HepG2 (cell line): ENCODE measurements at regions not wholly inside any gene's neighbourhood (a gene's known extent, or its start where the extent isn't known, plus 50 kb on each side); places are given as distances from the start of the nearest gene placed in this dataset.

ENCODE experiments used
- ATAC-seq: fragments of 200-7000 bp; cut with Tn5 transposase; 3 replicates; pipeline ENCODE4 v1.9.1; 2020; ENCODE audit warnings: mild to moderate bottlenecking, moderate library complexity
- BruUV-seq: library from RNA; stranded (reverse); fragments of 400-500 nt; replicated peaks from 2 replicates; lab custom pipeline; 2021; lab: Mats Ljungman, UMichigan
- CTCF ChIA-PET: fragments of 300-600 bp; formaldehyde crosslinking; extraction: SDS; loops from one replicate; lab custom pipeline; 2021; ENCODE audit warnings: low total read pairs, inconsistent platforms, low intra/inter-chr PET ratio; lab: Yijun Ruan, JAX
- POLR2A ChIA-PET: fragments of 350-600 bp; sonication (Branson Sonifier 250); formaldehyde crosslinking; loops from one replicate; lab custom pipeline; 2020; ENCODE audit warnings: antibody characterized with exemption, inconsistent platforms; lab: Yijun Ruan, JAX
- DNase-seq: peaks from one replicate; pipeline ENCODE4 v3.0.0-alpha.2; 2015; ENCODE audit warnings: low spot score
- FAIRE-seq: peaks from 3 replicates; lab custom pipeline; 2011; peaks lifted over from hg19 to GRCh38; lab: Jason Lieb, UNC
- H2AFZ ChIP-seq: one replicate; pipeline ENCODE4 v1.6.1; 2011; ENCODE audit warnings: low read length, inconsistent platforms
- H3K27ac ChIP-seq: fragments of 300-600 bp; 3 replicates; pipeline ENCODE4 v1.8.0; 2011; ENCODE audit warnings: mixed run types, mild to moderate bottlenecking, mixed read lengths, low read length, inconsistent platforms; ENCODE audit not compliant: insufficient read depth; ENCODE audit errors: extremely low read length
- H3K27me3 ChIP-seq, 2 experiments: fragments of 200-600 bp in 1 of 2; 2 replicates in 1 of 2; 3 replicates in 1 of 2; pipeline versions ENCODE4 v1.6.0 to v1.8.0; 2011; ENCODE audit warnings: low read length in 2 of 2, mild to moderate bottlenecking in 2 of 2, moderate library complexity in 2 of 2, inconsistent platforms in 1 of 2; ENCODE audit not compliant: insufficient read depth in 2 of 2, control insufficient read depth in 1 of 2
- H3K36me3 ChIP-seq, 2 experiments: fragments of 200-600 bp in 1 of 2; replicated peaks in 1 of 2; 2 replicates in 1 of 2; 3 replicates in 1 of 2; pipeline versions ENCODE4 v1.5.1 to v1.8.0; 2011; ENCODE audit warnings: low read length in 2 of 2, inconsistent platforms in 1 of 2; ENCODE audit not compliant: insufficient read depth in 2 of 2, control insufficient read depth in 1 of 2
- H3K4me1 ChIP-seq: 2 replicates; pipeline ENCODE4 v1.5.1; 2012; ENCODE audit warnings: low read length, inconsistent platforms; ENCODE audit not compliant: insufficient read depth
- H3K4me2 ChIP-seq: 2 replicates; pipeline ENCODE4 v1.6.0; 2011; ENCODE audit warnings: low read depth, low read length, inconsistent platforms
- H3K4me3 ChIP-seq, 3 experiments: fragments of 200-600 bp in 1 of 3; sonication (generic), shearing (Covaris generic) in 1 of 3; replicated peaks in 1 of 3; 2 replicates each; pipeline ENCODE4 v1.5.1; 2011 to 2016; ENCODE audit warnings: low read length in 3 of 3, inconsistent platforms in 2 of 3, low read depth in 2 of 3, mild to moderate bottlenecking in 2 of 3, control low read depth in 1 of 3, mixed read lengths in 1 of 3; ENCODE audit not compliant: insufficient read depth in 1 of 3
- H3K79me2 ChIP-seq: one replicate; pipeline ENCODE4 v1.6.1; 2011; ENCODE audit warnings: low read length, inconsistent platforms; ENCODE audit not compliant: insufficient read depth
- H3K9ac ChIP-seq: 2 replicates; pipeline ENCODE4 v1.6.0; 2011; ENCODE audit warnings: mild to moderate bottlenecking, low read depth, low read length, inconsistent platforms; ENCODE audit not compliant: insufficient read depth
- H3K9me3 ChIP-seq: 2 replicates; pipeline ENCODE4 v1.5.1; 2012; ENCODE audit warnings: mild to moderate bottlenecking, low read length
- H4K20me1 ChIP-seq: 2 replicates; pipeline ENCODE4 v1.6.0; 2011; ENCODE audit warnings: inconsistent platforms, mild to moderate bottlenecking, low read length, moderate library complexity; ENCODE audit not compliant: insufficient read depth
- EP300 ChIP-seq, 3 experiments: sonication (generic) in 1 of 3; formaldehyde crosslinking in 1 of 3; IDR thresholded peaks; 2 replicates each; pipeline versions ENCODE4 v1.5.1 to v1.6.1; 2011 to 2020; ENCODE audit warnings: low read depth in 2 of 3, low read length in 2 of 3, borderline replicate concordance in 1 of 3, improper control_type of control experiment in 1 of 3, mild to moderate bottlenecking in 1 of 3, missing genetic modification reagents in 1 of 3, moderate library complexity in 1 of 3
- FOXJ3 ChIP-seq: sonication (generic); formaldehyde crosslinking; IDR thresholded peaks from 2 replicates; pipeline ENCODE4 v1.4.0; 2020; ENCODE audit warnings: missing genetic modification reagents, mild to moderate bottlenecking, borderline replicate concordance
- GZF1 ChIP-seq: sonication (generic); formaldehyde crosslinking; IDR thresholded peaks from 2 replicates; pipeline ENCODE4 v1.5.1; 2020; ENCODE audit warnings: mild to moderate bottlenecking, missing genetic modification reagents
- HNF1A ChIP-seq, 2 experiments: sonication (generic) in 1 of 2; formaldehyde crosslinking in 1 of 2; IDR thresholded peaks; 2 replicates each; pipeline versions ENCODE4 v1.4.0 to v1.6.1; 2016 to 2020; ENCODE audit warnings: borderline replicate concordance in 1 of 2, low read depth in 1 of 2, mild to moderate bottlenecking in 1 of 2, missing genetic modification reagents in 1 of 2
- IRF2 ChIP-seq: IDR thresholded peaks from 2 replicates; pipeline ENCODE4 v1.6.1; 2018; ENCODE audit warnings: missing genetic modification reagents, missing compliant biosample characterization
- KLF15 ChIP-seq: sonication (generic); formaldehyde crosslinking; IDR thresholded peaks from 2 replicates; pipeline ENCODE4 v1.8.1; 2023; ENCODE audit warnings: borderline replicate concordance, mild to moderate bottlenecking, inconsistent platforms, missing genetic modification reagents, mixed read lengths
- RBM22 ChIP-seq: fragments of 200-400 bp; formaldehyde crosslinking; optimal IDR thresholded peaks from 2 replicates; pipeline ENCODE3; 2017; ENCODE audit warnings: mild to moderate bottlenecking, low read length, moderate library complexity
- SRSF1 ChIP-seq: fragments of 200-400 bp; formaldehyde crosslinking; optimal IDR thresholded peaks from 2 replicates; pipeline ENCODE3; 2017; ENCODE audit warnings: mild to moderate bottlenecking, low read depth, low read length, moderate library complexity
- TAF1 ChIP-seq: sonication (generic); formaldehyde crosslinking; IDR thresholded peaks from 2 replicates; pipeline ENCODE4 v1.4.0; 2020; ENCODE audit warnings: missing genetic modification reagents
- ZBTB37 ChIP-seq: sonication (generic); formaldehyde crosslinking; IDR thresholded peaks from 2 replicates; pipeline ENCODE4 v1.4.0; 2020; ENCODE audit warnings: mild to moderate bottlenecking, missing genetic modification reagents
- ZNF256 ChIP-seq: sonication (generic); formaldehyde crosslinking; conservative IDR thresholded peaks from 2 replicates; pipeline ENCODE4 v1.4.0; 2020; ENCODE audit warnings: missing genetic modification reagents
- ZNF564 ChIP-seq: sonication (generic); formaldehyde crosslinking; IDR thresholded peaks from 2 replicates; pipeline ENCODE4 v1.8.1; 2023; ENCODE audit warnings: mild to moderate bottlenecking, missing genetic modification reagents
- ZNF576 ChIP-seq: sonication (generic); formaldehyde crosslinking; IDR thresholded peaks from 2 replicates; pipeline ENCODE4 v1.4.0; 2020; ENCODE audit warnings: mild to moderate bottlenecking, missing genetic modification reagents
- ZNF619 ChIP-seq: sonication (generic); formaldehyde crosslinking; IDR thresholded peaks from 2 replicates; pipeline ENCODE4 v1.4.0; 2020; ENCODE audit warnings: mild to moderate bottlenecking, missing genetic modification reagents
- ZNF670 ChIP-seq: sonication (generic); formaldehyde crosslinking; IDR thresholded peaks from 2 replicates; pipeline ENCODE4 v1.8.0; 2022; ENCODE audit warnings: mild to moderate bottlenecking, missing genetic modification reagents, borderline replicate concordance
- ZNF746 ChIP-seq: sonication (generic); formaldehyde crosslinking; IDR thresholded peaks from 2 replicates; pipeline ENCODE4 v1.8.0; 2022; ENCODE audit warnings: mild to moderate bottlenecking, missing genetic modification reagents
- WGBS: methylation state at CpG from one replicate; pipeline ENCODE4 v1.1.6; 2017; ENCODE audit warnings: low lambda C conversion rate; 5-methylcytosine and 5-hydroxymethylcytosine counted together
- in situ Hi-C: cut with HindIII; loops from 2 replicates; pipeline ENCODE4 v1.10.0; 2017; ENCODE audit warnings: low pct_unique_long_range_greater_than_20kb; ENCODE audit not compliant: extremely low pct_ligation_motif_present
- intact Hi-C: fragments of 100-400 bp; cut with micrococcal nuclease; formaldehyde crosslinking; loops from one replicate; pipeline ENCODE4 v1.10.0; 2022; ENCODE audit not compliant: unreplicated experiment

- no peak for TF ChIP-seq ZNF564 (CRISPR knock-in tag)
- no peak for TF ChIP-seq HNF1A (IDR thresholded peaks at IDR 0.05; ENCODE audit: low read depth)
- TF ChIP-seq HNF1A (CRISPR knock-in tag; IDR thresholded peaks at IDR 0.05; ENCODE audit: borderline replicate concordance) = no peak
- TF ChIP-seq TAF1 = no peak
- no peak for TF ChIP-seq FOXJ3 (CRISPR knock-in tag)
- no peak for TF ChIP-seq EP300 (IDR thresholded peaks at IDR 0.05; ENCODE audit: low read depth in 2 of 2, low read length in 2 of 2)
- TF ChIP-seq EP300 (CRISPR knock-in tag; IDR thresholded peaks at IDR 0.05; ENCODE audit: borderline replicate concordance) = no peak
- no peak for TF ChIP-seq IRF2 (CRISPR knock-in tag)
Measured at GRCh38 chr6:133157995-133158394, 83.2 kb upstream of the EYA4 start (continued).

- intact Hi-C loops = no loop called here
- CTCF ChIA-PET = no interaction called here
- Histone ChIP-seq H3K27me3 (no peaks in the 10 kb centered on the region), H3K4me3 (no peak overlapping the region), H4K20me1 (no peaks in the 10 kb centered on the region), H3K9me3 (no peaks in the 10 kb centered on the region), H3K4me2 (no peak overlapping the region), H3K36me3 (no peaks in the 10 kb centered on the region), H3K9ac (no peak overlapping the region), H3K27ac (no peak overlapping the region), H2AFZ (no peak overlapping the region)
- no TSS peak for BruUV-seq
- no peak for ATAC-seq
- no peak for FAIRE-seq
- TF ChIP-seq ZNF619 (CRISPR knock-in tag) (no peak), ZBTB37 (CRISPR knock-in tag) (no peak), ZNF746 (CRISPR knock-in tag) (no peak), RBM22 (no peak), KLF15 (CRISPR knock-in tag) (no peak), SRSF1 (no peak), ZNF670 (no peak), ZNF576 (CRISPR knock-in tag) (no peak), ZNF256 (CRISPR knock-in tag) (no peak), GZF1 (CRISPR knock-in tag) (no peak)
- TF ChIP-seq, all 625 proteins: peak for 0
- no peak for DNase-seq
- Histone ChIP-seq H3K4me1 (no peaks in the 10 kb centered on the region), H3K79me2 (no peaks in the 10 kb centered on the region)
- WGBS = 18% methylated on average over 2 of the region's 2 CpGs
- POLR2A ChIA-PET = no interaction called here
- in situ Hi-C loops = no loop called here
Measured at GRCh38 chr6:133159255-133159795, 81.8 kb upstream of the EYA4 start.
